ENCODE measurements at regions not wholly inside any gene's neighbourhood (a gene's known extent, or its start where the extent isn't known, plus 50 kb on each side); places are given as distances from the start of the nearest gene placed in this dataset.

GRCh38 chr20:6213311-6213710, 90.5 kb upstream of the FERMT1 start:
- no peak for DNase-seq (ENCODE audit: low spot score)

DNA sequence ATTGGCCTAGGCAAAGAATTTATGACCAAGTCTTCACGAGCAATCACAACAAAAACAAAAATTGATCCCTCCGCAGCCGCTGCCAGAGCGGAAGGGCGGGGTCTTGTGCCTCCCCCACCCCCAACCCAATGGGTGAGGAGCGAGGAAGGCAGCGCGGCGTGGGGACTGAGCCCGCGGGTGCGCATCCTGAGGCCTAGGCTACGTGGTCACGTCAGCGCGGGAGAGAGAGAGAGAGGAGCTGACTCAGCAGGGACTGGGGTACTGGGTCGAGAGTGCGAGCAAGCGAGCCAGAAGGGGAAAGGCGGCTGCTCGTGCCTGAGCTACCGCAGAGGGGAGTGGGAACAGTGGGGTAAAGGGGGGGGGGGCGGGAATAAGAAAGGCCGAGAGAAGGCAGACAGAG, 90.1 kb upstream of the FERMT1 start:
- no peak for DNase-seq (ENCODE audit: low spot score)

GRCh38 chr20:6209093-6209492, 86.3 kb upstream of the FERMT1 start:
- no peak for DNase-seq (ENCODE audit: low spot score)

- DNase-seq (ENCODE audit: low spot score), result no peak
These were observed 77.3 kb upstream of the FERMT1 start for GRCh38 chr20:6200092-6200491.

DNA sequence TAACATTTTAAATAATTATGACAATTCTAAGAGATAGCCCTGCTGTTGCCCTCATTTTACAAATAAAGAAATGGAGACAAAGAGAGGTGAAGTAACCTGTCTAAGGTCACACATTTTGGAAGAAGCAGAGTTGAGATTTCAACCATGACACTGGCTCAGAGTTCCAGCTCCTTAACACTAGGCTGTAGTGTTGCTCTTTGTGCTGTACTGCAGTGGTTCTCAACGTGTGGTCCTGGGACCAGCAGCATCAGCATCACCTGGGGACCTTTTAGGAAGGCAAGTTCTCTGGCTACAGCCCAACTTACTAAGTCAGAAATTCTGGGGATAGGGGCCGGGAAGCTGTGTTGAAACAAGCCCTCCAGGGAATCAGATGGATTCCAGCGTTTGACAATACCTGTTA, 62.4 kb upstream of the FERMT1 start:
- DNase-seq (ENCODE audit: low spot score), result no peak

DNA sequence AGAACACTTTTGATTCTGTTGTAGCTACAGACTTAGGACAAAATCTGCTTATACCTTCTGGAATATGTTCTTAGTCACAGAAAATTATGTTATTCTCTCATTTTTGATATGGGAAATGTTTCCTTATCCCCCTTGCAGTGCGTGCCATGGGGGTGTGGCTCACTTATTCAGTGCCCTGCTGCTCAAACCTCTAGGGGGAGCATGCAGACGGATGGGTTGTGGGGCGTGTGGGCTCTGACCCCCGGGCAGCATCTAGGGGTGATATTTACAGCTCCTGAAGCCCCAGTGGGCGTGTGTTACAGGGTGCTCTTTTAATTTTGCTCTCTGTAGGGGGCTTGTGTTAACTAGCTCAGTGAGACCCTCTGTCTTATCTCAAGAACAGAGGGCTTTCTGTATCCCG, 61.3 kb upstream of the FERMT1 start:
- DNase-seq (ENCODE audit: low spot score), result no peak

DNA sequence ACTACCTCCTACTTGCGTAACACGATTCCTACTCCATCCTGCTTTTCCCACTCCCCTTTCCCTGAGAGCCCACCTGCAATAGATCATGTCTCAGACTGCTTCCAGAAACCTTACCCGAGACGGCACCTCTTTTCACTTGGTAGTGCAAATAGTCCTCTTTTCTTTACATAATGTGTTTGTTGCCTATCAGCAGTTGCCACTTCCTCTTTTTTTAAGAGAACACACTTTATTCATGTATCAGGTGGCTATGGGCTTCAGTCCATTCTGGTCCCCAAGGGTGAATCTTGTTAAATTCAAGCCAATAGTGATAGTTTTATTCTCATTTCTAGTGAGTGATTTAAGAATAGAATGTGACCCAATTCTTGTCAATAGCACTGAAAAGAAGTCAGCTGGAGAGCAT, 57.7 kb upstream of the FERMT1 start:
- DNase-seq (ENCODE audit: low spot score), result no peak

GRCh38 chr20:6178537-6178936, 55.7 kb upstream of the FERMT1 start:
- DNase-seq (ENCODE audit: low spot score), result peak; percentile 44

GRCh38 chr20:6173481-6173880, 50.7 kb upstream of the FERMT1 start:
- no peak for DNase-seq (ENCODE audit: low spot score)

All from pons (tissue), 1 donor.